DMS53 treated with DMSO at 0.1 percent for 48 hours (cell line): ENCODE measurements at regions not wholly inside any gene's neighbourhood (a gene's known extent, or its start where the extent isn't known, plus 50 kb on each side); places are given as distances from the start of the nearest gene placed in this dataset.
A peak's percentile ranks its signal among the peaks of the same experiment; 100 is the strongest.
"Not testable (repeated sequence)": the region's sequence is repeated elsewhere in the genome, so short reads cannot be mapped to it uniquely, and the experiment has no call there.

Source experiments
- DNase-seq: peaks from one replicate; lab custom pipeline; 2025; ENCODE audit not compliant: unreplicated experiment; lab: John Stamatoyannopoulos, UW

DNA sequence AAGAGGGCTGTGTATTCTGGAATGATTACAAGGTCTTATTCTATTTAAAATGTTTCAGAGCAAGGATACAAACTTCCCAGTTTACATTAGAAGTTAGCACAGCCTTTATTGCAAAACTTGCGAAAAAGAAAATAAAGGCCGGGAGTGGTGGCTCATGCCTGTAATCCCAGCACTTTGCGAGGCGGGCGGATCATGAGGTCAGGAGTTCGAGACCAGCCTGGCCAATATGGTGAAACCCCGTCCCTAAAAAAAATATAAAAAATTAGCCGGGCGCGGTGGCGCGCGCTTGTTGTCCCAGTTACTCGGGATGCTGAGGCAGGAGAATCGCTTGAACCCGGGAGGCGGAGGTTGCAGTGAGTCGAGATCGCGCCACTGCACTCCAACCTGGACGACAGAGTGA is 87.1 kb downstream of the TRIM27 start:
- not testable (repeated sequence) for DNase-seq

GRCh38 chr6:28838289-28838633 is 85.5 kb downstream of the TRIM27 start:
- peak; percentile 75 for DNase-seq

GRCh38 chr6:28838634-28839442 is 84.9 kb downstream of the TRIM27 start:
- peak; percentile 75 for DNase-seq

GRCh38 chr6:28839443-28840120 is 84.2 kb downstream of the TRIM27 start:
- DNase-seq, result no peak

DNA sequence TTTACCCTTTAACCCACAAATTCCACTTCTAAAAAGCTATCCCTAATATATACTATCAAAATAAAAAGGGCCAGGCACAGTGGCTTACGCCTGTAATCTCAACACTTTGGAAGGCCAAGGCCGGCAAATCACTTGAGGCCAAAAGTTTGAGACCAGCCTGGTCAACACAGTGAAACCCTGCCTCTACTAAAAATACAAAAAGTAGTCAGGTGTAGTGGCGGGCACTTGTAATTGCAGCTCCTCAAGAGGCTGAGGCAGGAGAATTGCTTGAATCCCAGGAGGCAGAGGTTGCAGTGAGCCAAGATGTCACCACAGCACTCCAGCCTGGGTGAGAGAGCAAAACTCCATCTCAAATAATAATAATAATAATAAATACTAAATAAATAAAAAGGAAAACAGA is 82.5 kb downstream of the TRIM27 start:
- no peak for DNase-seq

DNA sequence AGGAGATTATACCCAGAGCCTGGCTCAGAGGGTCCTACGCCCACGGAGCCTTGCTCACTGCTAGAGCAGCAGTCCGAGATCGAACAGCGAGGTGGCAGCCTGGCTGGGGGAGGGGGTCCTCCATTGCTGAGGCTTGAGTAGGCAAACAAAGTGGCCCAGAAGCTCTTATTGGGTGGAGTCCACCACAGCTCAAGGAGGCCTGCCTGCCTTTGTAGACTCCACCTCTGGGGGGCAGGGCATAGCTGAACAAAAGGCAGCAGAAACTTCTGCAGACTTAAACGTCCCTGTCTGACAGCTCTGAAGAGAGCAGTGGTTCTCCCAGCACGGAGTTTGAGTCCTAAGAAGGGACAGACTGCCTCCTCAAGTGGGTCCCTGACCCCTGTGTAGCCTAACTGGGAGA is 75.0 kb downstream of the TRIM27 start:
- not testable (repeated sequence) for DNase-seq
